GM19467 (cell line): ENCODE measurements at regions not wholly inside any gene's neighbourhood (a gene's known extent, or its start where the extent isn't known, plus 50 kb on each side); places are given as distances from the start of the nearest gene placed in this dataset.

Source experiments
- ATAC-seq: cut with Tn5 transposase; IDR thresholded peaks from one replicate; pipeline ENCODE4 v1.9.1; 2021; ENCODE audit warnings: mild to moderate bottlenecking, moderate library complexity; ENCODE audit not compliant: unreplicated experiment

DNA sequence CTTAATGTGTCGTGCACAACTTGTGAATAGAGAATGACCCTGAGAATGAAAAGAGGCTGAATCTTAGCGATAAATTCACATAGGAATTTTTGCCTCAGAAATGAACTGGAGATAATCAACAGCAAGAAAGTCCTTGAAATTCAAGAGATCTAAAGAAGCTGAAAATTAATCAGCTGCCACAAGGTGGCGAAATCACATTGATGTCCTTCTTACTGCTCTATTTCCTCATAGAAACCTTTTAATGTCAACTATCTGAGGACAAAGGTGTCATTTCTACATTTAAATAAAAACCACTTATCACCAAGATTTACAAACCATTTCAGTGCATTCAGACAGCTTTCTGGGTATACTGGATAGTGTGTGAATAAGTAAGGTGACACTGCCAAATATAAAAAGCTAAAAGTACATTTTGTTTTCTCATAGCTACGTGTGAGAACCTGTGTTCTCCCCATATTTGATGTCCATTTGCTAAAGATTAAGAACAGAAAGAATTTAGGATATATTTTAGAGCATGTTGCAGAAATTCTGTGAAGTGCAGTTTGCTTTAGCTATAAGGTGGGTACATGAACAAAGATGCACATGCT, 485.3 kb upstream of the PTBP2 start:
- no peak for ATAC-seq

DNA sequence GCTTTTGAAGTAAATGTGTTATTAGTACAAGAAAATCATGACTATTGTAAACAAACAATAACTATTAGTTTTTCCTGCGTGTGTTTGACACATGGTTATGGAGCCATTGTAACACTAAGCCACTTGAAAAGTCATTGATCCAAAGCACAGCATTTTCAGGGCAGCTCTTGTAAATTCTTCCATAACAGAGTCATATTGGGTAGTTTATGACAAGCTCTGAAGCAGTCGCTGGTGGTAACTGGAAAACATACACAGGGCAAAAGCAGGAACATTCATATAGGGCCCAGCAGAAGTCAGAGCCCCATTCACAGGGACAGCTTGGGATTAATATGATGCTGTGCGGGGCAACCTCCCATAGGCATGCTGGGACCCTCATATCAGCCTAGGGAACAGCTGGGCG, 483.2 kb upstream of the PTBP2 start:
- no peak for ATAC-seq

DNA sequence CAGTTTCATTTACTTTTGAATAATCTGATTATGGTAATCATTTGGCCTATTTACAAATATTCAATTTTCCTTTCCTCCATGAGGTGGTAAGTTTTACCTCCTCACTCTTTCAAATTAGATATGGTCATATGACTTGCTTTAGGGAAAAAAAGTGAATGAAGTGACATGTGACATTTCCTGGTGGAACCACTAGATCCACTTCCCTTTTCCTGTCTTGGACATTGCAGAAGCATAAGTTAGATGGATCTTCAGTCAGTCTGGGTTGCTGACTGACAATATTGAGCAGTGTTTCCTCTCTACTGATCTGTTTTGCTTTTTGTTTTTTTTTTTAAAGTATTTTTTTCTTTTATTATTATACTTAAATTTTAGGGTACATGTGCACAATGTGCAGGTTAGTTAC, 481.1 kb upstream of the PTBP2 start:
- ATAC-seq: no peak

GRCh38 chr1:96253246-96254035, 468.1 kb upstream of the PTBP2 start:
- no peak for ATAC-seq

- ATAC-seq: no peak
These were observed 465.3 kb upstream of the PTBP2 start for GRCh38 chr1:96256130-96256790.

DNA sequence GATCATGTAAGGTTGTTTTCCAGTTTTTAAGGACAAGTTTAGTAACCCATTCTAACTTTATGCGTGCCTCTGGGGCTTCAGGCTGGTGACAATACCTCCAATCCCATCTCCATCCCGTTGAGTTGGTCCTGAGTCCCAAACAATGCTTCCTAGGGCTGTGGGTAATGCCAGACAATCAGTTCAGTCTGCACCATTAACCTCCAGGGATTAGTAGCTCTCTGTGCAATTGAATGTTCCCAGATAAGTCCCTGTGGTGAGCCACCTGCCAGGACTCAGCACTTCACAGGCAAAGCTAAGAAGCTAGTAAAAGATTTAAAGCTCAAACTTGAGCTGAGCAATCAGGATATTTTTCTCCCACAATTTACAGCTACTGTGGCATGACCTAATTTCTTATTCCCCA, 462.2 kb upstream of the PTBP2 start:
- ATAC-seq: no peak

GRCh38 chr1:96281491-96281890, 440.1 kb upstream of the PTBP2 start:
- no peak for ATAC-seq

GRCh38 chr1:96290033-96290432, 431.6 kb upstream of the PTBP2 start:
- no peak for ATAC-seq

- ATAC-seq: no peak
These were observed 430.8 kb upstream of the PTBP2 start for GRCh38 chr1:96290801-96291200.

DNA sequence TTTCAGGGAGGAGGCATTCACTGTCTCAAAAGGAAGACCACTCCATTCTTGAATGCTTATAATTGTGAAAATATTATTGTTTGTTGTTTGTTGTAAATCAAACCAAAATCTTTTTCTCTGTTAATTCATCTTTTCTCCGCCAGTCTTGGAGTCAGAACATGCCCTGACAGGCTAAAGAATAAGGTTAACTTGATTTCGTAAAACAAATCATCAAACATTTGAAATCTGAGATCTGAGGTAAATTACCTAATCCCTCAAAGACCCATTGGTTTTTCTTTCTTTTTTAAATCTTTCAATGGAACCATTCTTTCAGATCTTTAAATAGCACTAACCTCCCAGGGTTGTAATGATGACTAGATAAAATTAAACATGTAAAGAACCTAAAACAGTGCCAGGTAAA, 430.1 kb upstream of the PTBP2 start:
- no peak for ATAC-seq

DNA sequence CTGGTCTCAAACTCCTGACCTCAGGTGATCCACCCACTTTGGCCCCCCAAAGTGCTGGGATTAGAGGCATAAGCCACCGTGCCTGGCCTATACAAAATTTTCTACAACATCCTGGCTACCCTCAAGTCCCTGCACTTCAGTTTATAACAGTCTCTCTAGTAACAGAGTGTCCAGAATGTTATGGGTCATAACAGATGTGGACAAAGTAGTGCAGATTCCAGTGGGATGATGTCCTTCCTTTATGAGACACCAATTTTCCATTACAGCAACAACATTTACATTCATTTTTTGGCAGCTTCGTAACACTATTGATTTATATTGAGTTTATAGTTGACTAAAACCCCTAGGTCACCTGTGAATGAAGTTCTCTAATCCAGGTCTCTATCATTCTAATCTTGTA, 429.4 kb upstream of the PTBP2 start:
- ATAC-seq: no peak

DNA sequence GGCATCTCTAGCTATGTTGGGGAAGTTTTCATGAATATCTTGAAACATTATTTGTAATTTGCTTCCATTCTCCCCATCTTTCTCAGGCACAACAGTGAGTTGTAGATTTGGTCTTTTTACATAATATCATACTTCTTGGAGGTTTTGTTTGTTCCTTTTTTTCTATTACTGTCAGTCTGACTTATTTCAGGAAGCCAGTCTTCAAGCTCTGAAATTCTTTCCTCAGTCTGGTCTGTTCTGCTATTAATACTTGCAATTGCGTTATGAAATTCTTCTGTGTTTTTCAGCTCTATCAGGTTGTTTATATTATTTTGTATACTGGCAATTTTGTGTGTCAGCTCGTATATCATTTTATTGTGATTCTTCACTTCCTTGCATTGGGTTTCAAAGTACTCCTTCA, 424.6 kb upstream of the PTBP2 start:
- ATAC-seq: no peak

GRCh38 chr1:96306809-96307560, 414.6 kb upstream of the PTBP2 start:
- no peak for ATAC-seq

DNA sequence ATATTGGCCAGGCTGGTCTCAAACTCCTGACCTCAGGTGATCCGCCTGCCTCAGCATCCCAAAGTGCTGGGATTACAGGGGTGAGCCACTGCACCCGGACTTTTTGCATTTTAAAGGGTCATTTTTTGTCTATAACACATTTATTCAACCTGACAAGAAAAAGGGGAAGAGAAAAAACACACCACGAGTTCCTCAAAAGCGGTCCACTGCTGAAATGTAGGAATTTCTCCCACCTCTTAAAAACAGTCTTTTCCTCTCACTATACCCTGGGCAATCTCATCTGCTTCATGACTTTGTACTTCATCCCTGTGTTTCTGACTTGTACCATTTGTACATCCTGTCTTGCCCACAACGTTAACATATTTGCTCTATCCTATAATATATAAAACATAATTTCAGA, 413.3 kb upstream of the PTBP2 start:
- no peak for ATAC-seq

GRCh38 chr1:96309783-96310182, 411.8 kb upstream of the PTBP2 start:
- ATAC-seq: no peak

- no peak for ATAC-seq
These were observed 408.4 kb upstream of the PTBP2 start for GRCh38 chr1:96313216-96313615.

DNA sequence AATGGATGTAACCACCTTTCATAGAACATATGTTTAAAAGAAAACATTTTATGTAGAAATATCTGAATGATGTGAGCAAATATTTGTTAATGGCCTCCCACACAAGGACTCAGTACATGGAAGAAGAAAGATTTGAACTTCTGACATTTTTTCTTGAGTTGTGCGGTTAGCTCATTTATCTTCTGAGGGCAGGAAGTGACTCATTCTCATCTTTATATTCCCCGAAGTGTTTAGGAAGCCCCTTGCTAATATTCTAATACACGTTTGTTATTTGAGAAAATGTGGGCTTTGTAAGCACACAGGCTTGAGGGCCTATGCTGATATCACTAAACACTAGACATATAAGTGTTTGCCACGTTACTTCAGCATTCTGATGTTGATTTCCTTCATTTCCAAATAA, 392.5 kb upstream of the PTBP2 start:
- no peak for ATAC-seq

- ATAC-seq: no peak
These were observed 390.0 kb upstream of the PTBP2 start for GRCh38 chr1:96331596-96331995.

DNA sequence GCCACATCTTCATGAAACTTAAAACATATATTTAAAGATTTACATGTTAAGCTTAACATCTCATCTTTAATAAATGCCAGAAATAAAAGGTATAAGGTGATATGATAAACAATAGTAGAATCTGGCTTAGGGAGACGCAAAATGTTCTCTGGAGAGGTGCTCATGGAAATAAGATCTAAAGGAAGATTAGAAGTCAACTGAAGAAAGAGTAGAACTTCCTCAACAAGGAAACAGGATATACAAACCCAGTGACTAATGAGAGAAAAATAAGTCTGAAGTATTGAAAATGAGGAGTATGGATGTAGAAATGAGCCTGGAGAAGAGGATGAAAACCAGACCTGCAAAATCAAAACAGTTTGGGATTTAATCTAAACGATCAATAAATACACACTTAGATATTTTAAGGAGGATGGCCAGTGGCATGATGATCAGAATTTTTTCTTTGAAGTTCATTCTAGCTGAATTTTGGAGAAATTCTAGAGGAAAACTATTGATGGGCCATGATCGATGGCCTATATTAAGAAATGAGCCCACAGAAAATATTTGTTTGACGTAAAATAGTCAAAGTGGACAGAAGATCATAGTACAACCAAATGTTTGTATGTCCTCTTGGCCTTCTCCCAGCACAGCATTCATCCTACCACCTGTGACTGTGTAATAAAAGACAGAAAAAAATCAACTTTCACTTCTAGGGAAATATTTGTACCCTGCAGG, 387.9 kb upstream of the PTBP2 start:
- ATAC-seq: no peak

GRCh38 chr1:96334236-96334557, 387.4 kb upstream of the PTBP2 start:
- ATAC-seq: no peak

- no peak for ATAC-seq
These were observed 383.0 kb upstream of the PTBP2 start for GRCh38 chr1:96338622-96339021.
